ENCODE measurements at regions not wholly inside any gene's neighbourhood (a gene's known extent, or its start where the extent isn't known, plus 50 kb on each side); places are given as distances from the start of the nearest gene placed in this dataset.

- in situ Hi-C loops (cut with HindIII; ENCODE audit: low pct_unique_long_range_greater_than_20kb, low sequenced_read_pairs) (no loop called here), intact Hi-C loops (cut with micrococcal nuclease; ENCODE audit: unreplicated experiment) (no loop called here)
- no peaks in the 10 kb centered on the region for H3K9me3 ChIP-seq (ENCODE audit: control insufficient read depth, insufficient read depth, low read depth, low read length)
- H3K4me1 ChIP-seq (ENCODE audit: control insufficient read depth, insufficient read depth, low read length) = no peaks in the 10 kb centered on the region
- no peak overlapping the region for H3K4me3 ChIP-seq (ENCODE audit: low read depth in 2 of 2, low read length in 2 of 2)
- CTCF ChIA-PET = no interaction called here
- POLR2A ChIA-PET = no interaction called here
- no peaks in the 10 kb centered on the region; the same call in 1 of the 2 replicates for H3K27me3 ChIP-seq (ENCODE audit: control insufficient read depth, insufficient read depth, low read length)
- TF ChIP-seq CTCF (IDR thresholded peaks at IDR 0.05) (no peak), TCF7L2 (IDR thresholded peaks at IDR 0.05; ENCODE audit: low read depth, low read length) (no peak), REST (IDR thresholded peaks at IDR 0.05; ENCODE audit: insufficient read depth in 1 of 2, low read depth in 2 of 2, low read length in 1 of 2) (no peak), POLR2AphosphoS5 (IDR thresholded peaks at IDR 0.05; ENCODE audit: low read depth, low read length) (no peak), SIN3A (IDR thresholded peaks at IDR 0.05; ENCODE audit: borderline replicate concordance, insufficient read depth, low read depth, low read length) (no peak)
- no peak for ATAC-seq
- H3K27ac ChIP-seq (ENCODE audit: low read length) = no peak overlapping the region
- no peak for DNase-seq (ENCODE audit: low read depth, low spot score)
- H3K36me3 ChIP-seq (ENCODE audit: control insufficient read depth, insufficient read depth, low read length) = no peaks in the 10 kb centered on the region
- BruUV-seq (replicated peaks) = no TSS peak
Measured at GRCh38 chr16:54722210-54722676, 208.4 kb upstream of the IRX5 start.

DNA sequence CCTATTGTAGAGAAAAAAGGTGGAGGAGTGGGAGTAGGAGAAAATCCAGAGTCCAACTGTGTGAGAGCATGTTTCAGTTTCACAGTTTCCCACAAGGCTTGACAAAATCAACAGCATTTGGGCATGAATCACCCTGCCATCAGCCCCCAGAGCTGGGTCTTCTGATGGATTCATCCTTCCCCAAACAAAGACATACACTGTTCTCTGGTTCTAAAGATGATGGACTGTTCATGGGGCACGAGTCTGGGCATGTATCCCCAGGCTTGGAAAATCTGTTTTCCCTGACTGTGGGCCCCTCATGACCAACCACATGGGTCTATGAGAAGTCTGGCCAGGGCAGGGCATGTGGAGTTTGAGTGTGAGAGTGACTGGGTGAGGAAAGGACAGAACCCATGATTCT lies 210.4 kb upstream of the IRX5 start:
- CTCF ChIA-PET = no interaction called here
- H3K9me3 ChIP-seq (ENCODE audit: control insufficient read depth, insufficient read depth, low read depth, low read length) = no peaks in the 10 kb centered on the region
- no peak for ATAC-seq
- intact Hi-C loops (cut with micrococcal nuclease; ENCODE audit: unreplicated experiment) (no loop called here), in situ Hi-C loops (cut with HindIII; ENCODE audit: low pct_unique_long_range_greater_than_20kb, low sequenced_read_pairs) (no loop called here)
- H3K4me1 ChIP-seq (ENCODE audit: control insufficient read depth, insufficient read depth, low read length) = no peaks in the 10 kb centered on the region
- H3K4me3 ChIP-seq (ENCODE audit: low read depth in 2 of 2, low read length in 2 of 2) = no peak overlapping the region
- DNase-seq (ENCODE audit: low read depth, low spot score) = no peak
- TF ChIP-seq POLR2AphosphoS5 (IDR thresholded peaks at IDR 0.05; ENCODE audit: low read depth, low read length) (no peak), CTCF (IDR thresholded peaks at IDR 0.05) (no peak), SIN3A (IDR thresholded peaks at IDR 0.05; ENCODE audit: borderline replicate concordance, insufficient read depth, low read depth, low read length) (no peak), TCF7L2 (IDR thresholded peaks at IDR 0.05; ENCODE audit: low read depth, low read length) (no peak), REST (IDR thresholded peaks at IDR 0.05; ENCODE audit: insufficient read depth in 1 of 2, low read depth in 2 of 2, low read length in 1 of 2) (no peak)
- POLR2A ChIA-PET = no interaction called here
- no peaks in the 10 kb centered on the region for H3K36me3 ChIP-seq (ENCODE audit: control insufficient read depth, insufficient read depth, low read length)
- no peaks in the 10 kb centered on the region; the same call in 1 of the 2 replicates for H3K27me3 ChIP-seq (ENCODE audit: control insufficient read depth, insufficient read depth, low read length)
- BruUV-seq (replicated peaks) = no TSS peak
- no peak overlapping the region for H3K27ac ChIP-seq (ENCODE audit: low read length)
